Adrenal gland (tissue), 9 donors: ENCODE measurements at regions not wholly inside any gene's neighbourhood (a gene's known extent, or its start where the extent isn't known, plus 50 kb on each side); places are given as distances from the start of the nearest gene placed in this dataset.

Source experiments
- DNase-seq, 7 donors: peaks; one replicate each; pipeline ENCODE4 v3.0.0-alpha.2; 2019 to 2020
- H3K27ac ChIP-seq, 5 donors: fragments of 200-600 bp; sonication (generic) in 4 of 5; 1 replicate in 3 of 5; 2 replicates in 2 of 5; pipeline versions ENCODE4 v1.5.1 to v1.8.0; 2016 to 2020; ENCODE audit warnings: mild to moderate bottlenecking in 1 of 5
- H3K27me3 ChIP-seq: fragments of 200-600 bp; 2 replicates; pipeline ENCODE4 v1.8.0; 2021
- H3K36me3 ChIP-seq, 2 donors: fragments of 200-600 bp; replicated peaks in 1 of 2; 1 replicate in 1 of 2; 2 replicates in 1 of 2; pipeline versions ENCODE4 v1.5.1 to v1.8.0; 2018 to 2022
- H3K4me1 ChIP-seq, 2 donors: fragments of 200-600 bp; replicated peaks in 1 of 2; 1 replicate in 1 of 2; 2 replicates in 1 of 2; pipeline versions ENCODE4 v1.5.1 to v1.8.0; 2018 to 2021
- H3K4me3 ChIP-seq, 4 donors: fragments of 200-600 bp; sonication (generic) in 3 of 4; one replicate each; pipeline ENCODE4 v1.5.1; 2016 to 2018
- H3K9me3 ChIP-seq, 3 donors: fragments of 200-600 bp; sonication (generic) in 1 of 3; replicated peaks in 1 of 3; 1 replicate in 2 of 3; 2 replicates in 1 of 3; pipeline versions ENCODE4 v1.5.1 to v1.8.0; 2016 to 2021
- POLR2A ChIP-seq, 2 donors: fragments of 450-650 bp; IDR thresholded peaks; one replicate each; pipeline ENCODE4 v1.6.1; 2017; ENCODE audit warnings: antibody characterized with exemption in 2 of 2, mild to moderate bottlenecking in 2 of 2, moderate library complexity in 1 of 2
- WGBS, 4 donors: extraction: QIAGEN DNeasy Blood & Tissue Kit in 2 of 4; methylation state at CpG; one replicate each; pipeline versions ENCODE4 v1.1.5 to v1.1.7; 2013 to 2017; 5-methylcytosine and 5-hydroxymethylcytosine counted together
- intact Hi-C, 2 donors: fragments of 100-400 bp; cut with DNase I; formaldehyde crosslinking; loops; one replicate each; pipeline versions ENCODE4 v1.14.1 to v1.15.0; 2022 to 2023
- TF ChIP-seq, protein P1 (sequence below), 6 experiments: fragments of 450-650 bp in 4 of 6; fragments of 200-600 bp in 2 of 6; sonication (generic) in 1 of 6; IDR thresholded peaks; 1 replicate in 5 of 6; 2 replicates in 1 of 6; pipeline versions ENCODE4 v1.5.1 to v1.8.0; 2016 to 2021; ENCODE audit warnings: antibody characterized with exemption in 6 of 6, mild to moderate bottlenecking in 2 of 6, moderate library complexity in 1 of 6
- donor health status: healthy with polysubstance abuse.
- donor health status: Bipolar disorder and iron deficiency.
- donor health status: DM: yes; HTN: yes; CAD: no.
- donor health status: DM: no; HTN: no; CAD: no.
- donor health status: DM: no; HTN: no; CAD: no.

DNA sequence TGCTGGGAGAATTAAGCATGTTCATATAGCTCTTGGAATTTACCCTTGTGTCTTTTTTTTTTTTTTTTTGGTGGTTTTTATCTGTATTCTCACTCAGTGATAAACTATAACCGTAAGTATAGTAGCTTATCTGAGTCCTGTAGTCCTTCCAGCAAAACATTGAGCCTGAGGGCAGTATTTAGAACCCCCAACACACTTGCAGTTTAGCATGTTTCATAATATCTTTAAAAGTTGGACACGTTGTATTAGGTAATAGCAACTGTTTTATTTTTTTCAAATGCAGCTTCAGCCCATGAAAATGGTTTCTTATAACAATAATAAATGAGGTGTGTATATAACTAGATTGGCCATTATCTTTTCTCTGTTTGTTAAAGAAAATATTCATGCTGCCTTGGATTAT, 603.5 kb upstream of the HS6ST1 start:
- H3K9me3 ChIP-seq: no peaks in the 10 kb centered on the region
- H3K27ac ChIP-seq: no peak overlapping the region
- TF ChIP-seq, protein P1, sequence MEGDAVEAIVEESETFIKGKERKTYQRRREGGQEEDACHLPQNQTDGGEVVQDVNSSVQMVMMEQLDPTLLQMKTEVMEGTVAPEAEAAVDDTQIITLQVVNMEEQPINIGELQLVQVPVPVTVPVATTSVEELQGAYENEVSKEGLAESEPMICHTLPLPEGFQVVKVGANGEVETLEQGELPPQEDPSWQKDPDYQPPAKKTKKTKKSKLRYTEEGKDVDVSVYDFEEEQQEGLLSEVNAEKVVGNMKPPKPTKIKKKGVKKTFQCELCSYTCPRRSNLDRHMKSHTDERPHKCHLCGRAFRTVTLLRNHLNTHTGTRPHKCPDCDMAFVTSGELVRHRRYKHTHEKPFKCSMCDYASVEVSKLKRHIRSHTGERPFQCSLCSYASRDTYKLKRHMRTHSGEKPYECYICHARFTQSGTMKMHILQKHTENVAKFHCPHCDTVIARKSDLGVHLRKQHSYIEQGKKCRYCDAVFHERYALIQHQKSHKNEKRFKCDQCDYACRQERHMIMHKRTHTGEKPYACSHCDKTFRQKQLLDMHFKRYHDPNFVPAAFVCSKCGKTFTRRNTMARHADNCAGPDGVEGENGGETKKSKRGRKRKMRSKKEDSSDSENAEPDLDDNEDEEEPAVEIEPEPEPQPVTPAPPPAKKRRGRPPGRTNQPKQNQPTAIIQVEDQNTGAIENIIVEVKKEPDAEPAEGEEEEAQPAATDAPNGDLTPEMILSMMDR (IDR thresholded peaks at IDR 0.05): no peak
- no peak for TF ChIP-seq POLR2A (IDR thresholded peaks at IDR 0.05)
- H3K27me3 ChIP-seq: no peaks in the 10 kb centered on the region
- intact Hi-C loops: no loop called here
- no peaks in the 10 kb centered on the region for H3K4me1 ChIP-seq
- no peaks in the 10 kb centered on the region for H3K36me3 ChIP-seq
- DNase-seq: no peak
- 32 to 36% (median 34%) methylated on average over 2 of the region's 2 CpGs for WGBS, 4 donors
- H3K4me3 ChIP-seq: no peak overlapping the region

DNA sequence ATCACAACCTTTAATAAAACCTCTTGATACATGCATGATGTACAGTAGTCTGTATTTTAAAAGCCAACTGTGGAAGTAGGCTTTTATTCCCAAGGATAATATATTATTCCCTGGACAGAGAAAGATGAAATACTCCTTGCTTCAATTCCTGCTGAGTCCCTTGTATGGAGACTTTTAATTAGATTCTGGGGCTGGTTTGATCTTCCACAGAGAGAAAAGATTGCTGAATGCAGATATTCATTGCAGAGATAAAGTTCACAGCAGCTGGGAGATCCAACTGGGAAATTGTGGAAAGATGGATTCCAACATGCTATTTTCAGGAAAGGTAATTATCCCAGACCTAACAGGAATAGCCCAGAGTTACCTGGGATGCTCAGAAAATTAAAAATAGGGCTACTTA, 607.0 kb upstream of the HS6ST1 start:
- no peak for DNase-seq
- intact Hi-C loops: no loop called here

DNA sequence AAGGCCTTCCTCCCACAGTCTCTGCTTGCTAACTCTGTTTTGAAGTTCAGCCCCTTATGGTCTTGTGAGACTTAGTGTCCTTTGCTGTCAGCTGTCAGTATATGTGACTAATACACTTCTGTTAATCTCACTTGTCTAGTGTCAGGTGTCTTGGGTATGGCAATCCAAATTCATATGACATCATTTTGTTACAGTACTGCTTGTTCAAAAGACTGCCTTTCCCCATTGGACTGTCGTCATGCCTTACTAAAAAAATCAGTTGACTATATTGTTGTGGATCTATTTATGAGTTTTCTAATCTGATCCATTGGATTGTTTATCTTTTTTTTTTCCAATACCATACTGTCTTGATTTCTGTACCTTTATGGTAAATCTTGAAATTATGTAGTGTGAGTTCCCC, 611.4 kb upstream of the HS6ST1 start:
- intact Hi-C loops: no loop called here
- DNase-seq: no peak
- H3K36me3 ChIP-seq: no peaks in the 10 kb centered on the region
- no peak overlapping the region for H3K4me3 ChIP-seq
- 77 to 90% (median 83%) methylated on average over 1 of the region's 1 CpG for WGBS, 4 donors
- H3K4me1 ChIP-seq: no peaks in the 10 kb centered on the region
- no peak for TF ChIP-seq POLR2A (IDR thresholded peaks at IDR 0.05)
- TF ChIP-seq, protein P1 (IDR thresholded peaks at IDR 0.05): no peak
- no peak overlapping the region for H3K27ac ChIP-seq
- no peaks in the 10 kb centered on the region for H3K9me3 ChIP-seq
- no peaks in the 10 kb centered on the region for H3K27me3 ChIP-seq

More for the DNA sequence above, 607.0 kb upstream of the HS6ST1 start:
- no peaks in the 10 kb centered on the region for H3K9me3 ChIP-seq
- TF ChIP-seq, protein P1 (IDR thresholded peaks at IDR 0.05): no peak
- no peak for TF ChIP-seq POLR2A (IDR thresholded peaks at IDR 0.05)
- H3K4me3 ChIP-seq: no peak overlapping the region
- H3K27ac ChIP-seq: no peak overlapping the region
- no peaks in the 10 kb centered on the region for H3K27me3 ChIP-seq
- H3K36me3 ChIP-seq: no peaks in the 10 kb centered on the region
- no peaks in the 10 kb centered on the region for H3K4me1 ChIP-seq

DNA sequence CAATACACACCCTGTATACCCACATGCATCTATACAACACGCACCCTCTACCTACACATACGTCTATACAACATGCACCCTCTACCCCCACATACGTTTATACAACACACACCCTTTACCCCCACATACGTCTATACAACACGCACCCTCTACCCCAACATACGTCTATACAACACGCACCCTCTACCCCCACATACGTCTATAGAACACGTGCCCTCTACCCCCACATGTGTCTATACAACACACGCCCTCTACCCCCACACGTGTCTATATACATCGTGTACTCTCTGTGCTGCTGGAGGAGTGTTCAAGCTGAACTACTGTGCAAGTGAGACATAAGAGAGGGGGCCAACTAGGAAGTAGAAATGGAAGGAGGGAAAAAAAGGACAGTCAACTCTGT, 621.7 kb upstream of the HS6ST1 start:
- no peaks in the 10 kb centered on the region for H3K9me3 ChIP-seq
- no peak for DNase-seq
- intact Hi-C loops: no loop called here
- peaks cover 4% of the 10 kb centered on the region for H3K27me3 ChIP-seq
- no peak for TF ChIP-seq POLR2A (IDR thresholded peaks at IDR 0.05)
- TF ChIP-seq, protein P1 (IDR thresholded peaks at IDR 0.05): no peak
- WGBS, 4 donors: 83 to 91% (median 85%) methylated on average over 12 of the region's 12 CpGs
- H3K4me3 ChIP-seq: no peak overlapping the region
- no peak overlapping the region for H3K27ac ChIP-seq
- no peaks in the 10 kb centered on the region for H3K4me1 ChIP-seq
- H3K36me3 ChIP-seq: no peaks in the 10 kb centered on the region
